Fibroblast of the aortic adventitia (primary cell): ENCODE measurements at regions not wholly inside any gene's neighbourhood (a gene's known extent, or its start where the extent isn't known, plus 50 kb on each side); places are given as distances from the start of the nearest gene placed in this dataset.
A peak's percentile ranks its signal among the peaks of the same experiment; 100 is the strongest.

ENCODE experiments used
- DNase-seq: peaks from one replicate; pipeline ENCODE4 v3.0.0-alpha.2; 2010; ENCODE audit warnings: low read depth
- H3K4me3 ChIP-seq: 2 replicates; pipeline ENCODE4 v1.5.1; 2011; ENCODE audit warnings: low read depth, mild to moderate bottlenecking, control low read depth, low read length, moderate library complexity
- TF ChIP-seq, protein P1 (sequence below): IDR thresholded peaks from 2 replicates; pipeline ENCODE4 v1.5.1; 2011; ENCODE audit warnings: mild to moderate bottlenecking, low read length, control low read depth, inconsistent platforms; ENCODE audit not compliant: insufficient read depth

DNA sequence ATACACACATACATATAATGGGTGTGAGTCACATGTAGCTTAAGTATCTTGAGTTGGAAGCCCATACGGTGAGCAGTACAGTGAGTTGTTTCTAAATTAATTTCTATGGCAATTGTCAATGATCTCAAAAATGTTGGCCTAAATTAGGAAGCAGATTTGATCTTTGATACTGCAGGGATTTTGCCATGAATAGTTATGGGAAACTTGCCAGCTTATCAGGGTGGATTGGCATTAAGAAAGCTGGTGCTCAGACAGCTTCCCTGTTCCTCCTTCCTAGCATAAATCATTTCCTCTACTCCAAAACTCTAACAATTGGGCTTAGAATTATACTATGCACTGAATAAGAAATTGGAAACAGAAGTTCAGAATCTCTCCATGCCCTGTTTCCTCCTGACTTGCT is 150.9 kb upstream of the FRMD6 start:
- H3K4me3 ChIP-seq = no peak overlapping the region
- DNase-seq = no peak
- TF ChIP-seq, protein P1, sequence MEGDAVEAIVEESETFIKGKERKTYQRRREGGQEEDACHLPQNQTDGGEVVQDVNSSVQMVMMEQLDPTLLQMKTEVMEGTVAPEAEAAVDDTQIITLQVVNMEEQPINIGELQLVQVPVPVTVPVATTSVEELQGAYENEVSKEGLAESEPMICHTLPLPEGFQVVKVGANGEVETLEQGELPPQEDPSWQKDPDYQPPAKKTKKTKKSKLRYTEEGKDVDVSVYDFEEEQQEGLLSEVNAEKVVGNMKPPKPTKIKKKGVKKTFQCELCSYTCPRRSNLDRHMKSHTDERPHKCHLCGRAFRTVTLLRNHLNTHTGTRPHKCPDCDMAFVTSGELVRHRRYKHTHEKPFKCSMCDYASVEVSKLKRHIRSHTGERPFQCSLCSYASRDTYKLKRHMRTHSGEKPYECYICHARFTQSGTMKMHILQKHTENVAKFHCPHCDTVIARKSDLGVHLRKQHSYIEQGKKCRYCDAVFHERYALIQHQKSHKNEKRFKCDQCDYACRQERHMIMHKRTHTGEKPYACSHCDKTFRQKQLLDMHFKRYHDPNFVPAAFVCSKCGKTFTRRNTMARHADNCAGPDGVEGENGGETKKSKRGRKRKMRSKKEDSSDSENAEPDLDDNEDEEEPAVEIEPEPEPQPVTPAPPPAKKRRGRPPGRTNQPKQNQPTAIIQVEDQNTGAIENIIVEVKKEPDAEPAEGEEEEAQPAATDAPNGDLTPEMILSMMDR = no peak

DNA sequence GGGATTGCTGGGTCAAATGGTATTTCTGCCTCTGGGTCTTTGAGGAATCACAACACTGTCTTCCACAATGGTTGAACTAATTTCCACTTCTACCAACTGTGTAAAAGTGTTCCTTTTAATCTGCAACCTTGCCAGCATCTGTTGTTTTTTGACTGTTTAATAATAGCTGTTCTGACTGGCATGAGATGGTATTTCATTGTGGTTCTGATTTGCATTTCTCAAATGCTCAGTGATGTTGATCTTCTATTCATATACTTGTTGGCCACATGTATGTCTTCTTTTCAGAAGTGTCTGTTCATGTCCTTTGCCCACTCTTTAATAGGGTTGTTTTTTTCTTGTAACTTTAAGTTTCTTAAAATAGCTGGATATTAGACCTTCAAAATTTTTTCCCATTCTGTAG is 150.0 kb upstream of the FRMD6 start:
- no peak overlapping the region for H3K4me3 ChIP-seq
- DNase-seq = no peak
- TF ChIP-seq, protein P1 = no peak

DNA sequence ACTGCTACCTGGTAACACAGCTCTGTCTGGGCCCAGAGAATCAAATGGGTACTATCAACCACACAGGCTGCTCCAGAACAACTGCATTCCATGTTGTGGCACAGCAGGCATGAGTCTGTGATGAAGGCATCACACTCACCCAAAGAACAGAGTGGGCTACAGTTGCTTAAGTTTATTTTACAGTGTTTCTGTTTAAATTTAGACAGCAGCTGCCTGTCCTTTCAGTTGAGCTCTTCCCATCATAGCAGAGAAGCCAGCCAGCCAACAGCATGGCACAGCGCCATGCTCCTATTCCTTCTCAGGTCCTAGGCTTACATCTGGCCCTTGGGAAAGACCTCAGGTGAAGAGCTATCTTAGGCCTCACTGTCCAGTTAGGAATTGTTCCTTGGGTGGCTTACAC is 147.0 kb upstream of the FRMD6 start:
- no peak for DNase-seq
- H3K4me3 ChIP-seq = no peak overlapping the region
- TF ChIP-seq, protein P1 = no peak

DNA sequence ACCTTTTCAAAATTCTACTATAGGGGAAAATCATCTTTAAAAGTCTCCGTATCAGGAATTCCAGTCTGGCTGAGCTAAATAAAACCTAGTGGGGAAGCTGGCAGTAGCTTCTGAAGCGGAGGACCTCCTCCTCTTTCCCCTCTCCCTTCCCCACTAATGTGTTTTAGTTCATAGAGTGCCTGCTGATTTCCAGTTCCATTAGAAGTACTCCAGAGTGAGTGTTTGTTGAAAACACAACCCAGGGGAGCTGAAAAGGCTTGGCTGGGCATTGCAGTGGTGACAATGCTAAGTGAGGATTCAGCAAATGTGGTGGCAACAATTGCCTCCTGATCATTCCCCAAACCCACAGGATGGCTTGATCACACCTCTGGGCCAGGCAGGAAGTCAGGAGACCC is 144.2 kb upstream of the FRMD6 start:
- DNase-seq = no peak

DNA sequence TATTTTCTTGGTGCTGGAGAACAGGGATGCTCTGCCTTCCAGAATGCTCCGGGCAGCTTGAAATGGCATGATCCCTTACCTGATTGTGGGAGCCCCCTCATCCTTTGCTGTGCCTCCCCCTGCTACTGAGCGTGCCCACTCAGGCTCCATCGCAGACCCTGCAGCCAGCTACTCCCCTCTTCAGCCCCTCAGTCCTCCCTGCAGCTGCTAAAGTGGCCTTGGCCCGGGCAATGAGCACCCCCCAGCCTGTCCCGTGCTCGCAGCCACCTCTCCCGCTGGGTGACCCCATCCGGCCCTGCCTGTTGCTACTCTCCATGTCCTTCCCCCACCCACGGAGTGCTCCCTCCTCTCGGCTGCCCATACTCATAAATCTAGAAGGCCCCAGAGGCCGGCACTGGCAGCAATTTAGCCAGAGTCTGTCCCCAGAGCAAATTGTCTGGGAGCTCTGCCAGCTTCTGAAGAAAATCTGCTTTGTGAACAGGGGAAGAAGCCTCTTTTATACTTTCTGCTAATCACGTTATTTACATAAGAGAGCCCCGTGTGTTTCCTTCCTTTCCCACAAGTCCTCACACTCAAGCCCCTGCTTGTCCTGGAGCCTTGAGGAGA is 143.7 kb upstream of the FRMD6 start:
- DNase-seq = peak; percentile 81
- no peak overlapping the region for H3K4me3 ChIP-seq
- TF ChIP-seq, protein P1 = no peak

More for the DNA sequence above, 144.2 kb upstream of the FRMD6 start:
- TF ChIP-seq, protein P1 = no peak
- H3K4me3 ChIP-seq = no peak overlapping the region

DNA sequence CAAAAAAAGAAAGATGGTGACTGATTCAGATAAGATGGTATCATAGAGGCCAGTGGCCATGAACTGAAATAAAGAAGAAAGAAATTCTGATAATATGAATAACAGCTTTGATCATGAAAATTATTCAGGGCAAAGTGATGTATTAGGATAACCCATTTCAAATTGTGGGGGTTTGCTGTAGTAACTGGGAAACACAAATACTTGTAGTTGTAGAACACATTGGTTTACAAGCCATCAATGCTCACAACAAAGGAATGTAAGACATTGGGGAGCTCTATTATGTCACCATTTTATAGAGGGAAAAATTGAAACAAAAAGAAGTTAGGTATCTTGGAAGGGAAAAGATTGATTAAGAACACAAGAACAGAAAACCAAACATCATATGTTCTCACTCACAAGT is 140.4 kb upstream of the FRMD6 start:
- TF ChIP-seq, protein P1 = no peak
- DNase-seq = no peak

DNA sequence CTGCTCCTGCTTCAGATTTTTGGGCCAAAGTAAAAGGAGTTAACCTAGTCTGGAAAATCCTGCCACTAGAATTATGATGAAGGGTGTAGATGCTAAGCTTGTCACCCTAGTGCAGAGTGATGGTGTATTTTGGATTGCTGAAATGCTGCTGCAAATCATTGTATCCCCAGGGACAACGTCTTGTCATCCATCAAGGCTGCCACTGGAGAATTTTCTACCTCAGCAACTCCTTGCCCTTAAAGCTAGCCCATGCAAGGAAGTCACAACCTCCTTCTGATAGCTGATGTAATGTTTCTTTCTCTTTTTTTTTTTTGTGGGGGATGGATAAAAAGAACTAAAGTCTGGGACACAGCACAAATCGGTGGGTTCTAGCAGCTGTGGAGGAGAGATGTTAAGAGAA is 139.4 kb upstream of the FRMD6 start:
- no peak overlapping the region for H3K4me3 ChIP-seq
- peak; percentile 41 for DNase-seq
- TF ChIP-seq, protein P1 = no peak

More for the DNA sequence above, 140.4 kb upstream of the FRMD6 start:
- no peak overlapping the region for H3K4me3 ChIP-seq
